Fibroblast of pulmonary artery (primary cell): ENCODE measurements at regions not wholly inside any gene's neighbourhood (a gene's known extent, or its start where the extent isn't known, plus 50 kb on each side); places are given as distances from the start of the nearest gene placed in this dataset.

Experiments
- DNase-seq: peaks from one replicate; pipeline ENCODE4 v3.0.0-alpha.2; 2010; ENCODE audit warnings: low read depth
- H3K4me3 ChIP-seq: replicated peaks from 2 replicates; pipeline ENCODE4 v1.5.1; 2011; ENCODE audit warnings: low read depth, mild to moderate bottlenecking, control low read depth, low read length, moderate library complexity
- CTCF ChIP-seq: IDR thresholded peaks from 2 replicates; pipeline ENCODE4 v1.5.1; 2011; ENCODE audit warnings: mild to moderate bottlenecking, control low read depth, low read length, inconsistent platforms; ENCODE audit errors: missing control alignments

DNA sequence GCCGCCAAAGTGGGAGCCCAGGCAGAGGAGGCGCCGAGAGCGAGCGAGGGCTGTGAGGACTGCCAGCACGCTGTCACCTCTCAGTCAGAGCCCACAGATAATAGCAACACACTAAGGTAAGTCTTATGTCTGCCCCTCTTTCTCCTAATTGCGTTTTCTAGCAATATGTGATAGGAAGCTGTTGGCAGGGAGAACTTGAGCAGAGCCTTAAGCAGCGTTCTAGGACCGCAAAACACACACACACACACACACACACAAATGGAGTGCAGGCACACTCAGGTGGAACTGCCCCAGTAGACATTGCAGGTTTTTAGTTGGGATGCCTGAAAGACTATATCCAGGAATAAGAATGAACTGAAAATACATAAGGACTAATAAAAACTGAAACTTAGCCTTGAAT, 1188.5 kb downstream of the NXPH1 start:
- no peak for DNase-seq
- no peak for TF ChIP-seq CTCF
- H3K4me3 ChIP-seq: no peak overlapping the region

DNA sequence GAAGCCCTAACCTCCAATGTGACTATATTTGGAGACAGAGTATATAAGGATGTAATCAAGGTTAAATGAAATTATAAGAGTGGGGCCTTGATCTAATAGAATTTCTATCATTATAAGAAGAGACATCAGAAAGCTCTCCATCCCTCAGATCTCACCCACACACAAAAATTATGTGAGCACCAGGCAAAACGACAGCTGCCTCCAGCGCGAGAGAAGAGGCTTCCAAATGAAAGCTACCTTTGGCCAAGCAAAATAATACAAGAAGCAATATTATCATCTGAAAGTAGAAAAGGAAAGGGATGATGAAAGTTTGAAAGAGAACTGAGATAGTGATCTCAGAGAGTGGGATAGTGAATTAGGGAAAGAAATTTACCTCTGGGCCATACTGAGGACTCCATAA, 1192.5 kb downstream of the NXPH1 start:
- no peak for DNase-seq

GRCh38 chr7:9645756-9646155, 1212.3 kb downstream of the NXPH1 start:
- H3K4me3 ChIP-seq: no peak overlapping the region
- no peak for DNase-seq
- no peak for TF ChIP-seq CTCF

More for the DNA sequence above, 1192.5 kb downstream of the NXPH1 start:
- H3K4me3 ChIP-seq: no peak overlapping the region
- TF ChIP-seq CTCF: no peak

GRCh38 chr7:9657257-9657656, 1223.8 kb downstream of the NXPH1 start:
- TF ChIP-seq CTCF: no peak
- no peak for DNase-seq
- no peak overlapping the region for H3K4me3 ChIP-seq

DNA sequence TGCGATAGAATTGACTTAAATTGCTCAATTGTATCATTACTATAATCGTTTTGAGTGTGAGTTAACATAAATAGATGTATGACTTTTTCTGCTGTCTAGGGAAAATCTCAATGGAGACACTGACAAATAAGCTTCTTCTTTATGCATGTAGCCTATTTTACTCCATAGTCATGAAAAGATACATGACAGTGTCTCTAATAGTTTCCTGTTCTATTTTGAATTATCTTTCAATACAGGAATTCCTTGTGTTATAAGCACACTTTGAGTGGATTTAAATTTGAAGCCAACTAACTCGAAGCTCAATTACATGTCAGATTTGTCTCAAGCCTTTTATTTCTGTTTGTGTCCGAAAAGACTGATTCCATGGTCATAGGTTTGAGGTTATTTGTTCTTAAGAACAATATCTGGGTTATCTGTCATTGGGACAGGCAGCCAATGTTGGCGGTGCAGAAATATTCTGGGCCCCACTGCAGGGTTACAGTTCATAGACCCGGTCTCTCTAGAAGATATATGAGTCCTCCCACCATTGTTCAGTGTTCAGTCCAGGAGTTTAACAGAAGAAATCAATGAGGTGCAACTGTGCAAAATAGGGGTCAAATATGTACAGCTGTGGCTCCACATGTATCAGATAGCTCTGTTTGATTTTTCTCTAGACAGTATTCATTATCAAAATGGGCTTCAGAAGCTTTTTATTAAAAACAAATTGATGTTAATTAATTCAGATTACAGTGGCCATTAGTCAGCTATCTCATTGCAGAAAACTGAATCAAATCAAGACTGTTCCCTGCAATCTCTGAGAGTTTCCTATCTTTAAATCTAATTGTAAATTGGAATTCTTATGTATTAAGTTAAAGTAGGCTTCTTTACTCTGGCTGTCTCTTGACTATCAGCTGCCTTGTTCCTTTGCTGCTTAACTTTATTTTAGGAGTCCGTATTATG, 1238.8 kb downstream of the NXPH1 start:
- DNase-seq: no peak
- no peak overlapping the region for H3K4me3 ChIP-seq
- no peak for TF ChIP-seq CTCF

DNA sequence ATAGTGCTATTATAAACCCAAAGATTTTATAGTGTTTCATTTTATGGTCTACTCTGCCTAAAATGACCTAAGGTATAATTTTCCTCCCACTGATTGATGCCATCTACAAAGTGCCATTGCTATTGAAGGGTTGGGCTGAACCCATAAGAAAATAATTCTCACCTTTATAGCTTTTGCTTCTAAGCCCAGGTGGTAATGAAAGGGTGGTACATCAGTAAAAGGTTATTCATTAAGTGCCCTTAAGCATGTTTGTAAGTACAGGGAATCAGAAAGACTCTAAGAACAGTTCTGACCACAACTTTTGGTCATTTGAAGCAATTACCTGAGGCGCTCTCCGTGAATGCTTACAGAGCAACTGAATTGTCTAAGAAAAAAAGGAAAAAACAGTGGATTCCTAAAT, 1247.3 kb downstream of the NXPH1 start:
- no peak for TF ChIP-seq CTCF
- no peak overlapping the region for H3K4me3 ChIP-seq
- DNase-seq: no peak

DNA sequence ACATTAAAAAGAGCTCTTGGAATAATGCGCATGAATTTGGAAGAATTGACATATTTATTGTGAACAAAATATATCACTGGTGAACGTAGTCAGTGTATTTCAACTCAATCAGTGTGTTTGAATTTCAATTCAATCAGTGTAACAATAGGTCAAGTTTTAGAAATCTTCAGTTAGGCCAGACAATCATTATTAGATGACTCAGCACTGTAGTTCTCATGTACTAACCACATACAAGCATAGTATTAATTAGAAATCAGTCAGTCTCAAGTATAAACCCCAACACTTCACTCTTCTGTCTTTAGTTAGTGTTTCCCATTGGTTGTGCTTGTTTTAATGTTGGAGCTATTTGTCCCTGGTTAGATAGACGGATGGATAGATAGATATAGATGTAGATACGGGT, 1247.9 kb downstream of the NXPH1 start:
- no peak for DNase-seq
- no peak for TF ChIP-seq CTCF
- H3K4me3 ChIP-seq: no peak overlapping the region
